HG03520 (cell line): ENCODE measurements at regions not wholly inside any gene's neighbourhood (a gene's known extent, or its start where the extent isn't known, plus 50 kb on each side); places are given as distances from the start of the nearest gene placed in this dataset.
"Not testable (repeated sequence)": the region's sequence is repeated elsewhere in the genome, so short reads cannot be mapped to it uniquely, and the experiment has no call there.

Experiments used
- ATAC-seq: cut with Tn5 transposase; IDR thresholded peaks from one replicate; pipeline ENCODE4 v1.9.1; 2021; ENCODE audit warnings: mild to moderate bottlenecking, moderate library complexity; ENCODE audit not compliant: unreplicated experiment

DNA sequence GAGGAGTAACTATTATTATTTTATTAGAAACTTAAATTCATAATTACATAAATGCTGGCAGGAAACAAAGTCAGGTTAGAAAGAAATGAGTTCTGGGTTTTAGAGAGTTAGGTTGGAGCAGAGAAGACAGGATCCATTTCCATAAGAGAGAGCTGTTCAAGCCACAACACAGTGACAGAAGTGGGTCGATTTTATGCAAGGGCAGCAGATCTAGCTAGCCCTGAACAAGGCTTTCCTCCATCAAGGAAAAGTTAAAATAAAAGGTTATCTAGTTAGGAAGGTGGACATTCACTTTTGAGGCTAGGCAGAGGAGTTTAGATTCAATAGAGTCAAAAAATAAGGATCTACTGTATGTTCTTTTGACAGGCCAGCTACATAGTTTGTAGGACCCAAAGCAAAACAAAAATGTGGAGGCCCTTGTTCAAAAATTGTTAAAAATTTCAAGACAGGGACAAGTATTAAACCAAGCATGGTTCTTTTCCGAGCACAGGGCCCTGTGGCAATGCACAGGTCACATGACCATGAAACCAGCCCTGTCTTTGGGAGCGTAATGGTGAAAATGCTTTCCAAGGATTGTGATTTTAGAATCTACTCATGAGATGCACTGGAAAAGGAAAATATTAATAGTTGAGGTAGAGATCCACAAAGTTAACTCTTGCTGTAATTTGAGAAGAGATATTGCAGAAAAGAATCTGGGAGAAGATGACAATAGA, 91.2 kb upstream of the CREB1 start:
- no peak for ATAC-seq

DNA sequence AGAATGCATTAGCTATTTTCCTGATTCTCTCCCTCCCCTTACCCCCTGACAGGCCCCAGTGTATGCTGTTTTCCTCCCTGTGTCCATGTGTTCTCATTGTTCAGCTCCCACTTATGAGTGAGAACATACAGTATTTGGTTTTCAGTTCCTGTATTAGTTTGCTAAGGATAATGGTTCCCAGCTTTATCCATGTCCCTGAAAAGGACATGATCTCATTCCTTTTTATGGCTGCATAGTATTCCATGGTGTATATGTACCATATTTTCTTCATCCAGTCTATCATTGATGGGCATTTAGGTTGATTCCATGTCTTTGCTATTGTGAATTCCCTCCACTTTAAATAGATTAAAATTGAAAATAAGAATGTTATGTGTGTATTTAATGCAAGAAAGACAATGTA, 89.9 kb upstream of the CREB1 start:
- ATAC-seq, result not testable (repeated sequence)

DNA sequence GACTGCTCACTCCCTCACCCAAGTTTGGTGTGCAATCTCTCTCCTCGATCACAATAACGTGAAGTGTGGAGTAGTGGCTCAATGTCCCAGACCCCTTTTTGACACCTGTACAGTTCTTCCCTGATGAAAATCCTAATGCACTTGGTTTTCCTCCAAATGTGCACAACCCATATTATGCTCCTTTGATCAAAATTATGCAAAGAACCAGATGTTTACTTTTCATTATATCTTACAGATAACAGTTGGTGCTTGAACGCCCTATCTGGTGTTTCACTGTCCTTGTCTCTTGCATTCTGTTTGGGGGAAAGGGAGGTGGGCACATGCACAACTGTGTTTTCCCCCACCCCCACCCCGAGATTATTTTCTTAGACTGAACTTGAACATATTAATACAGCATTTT, 85.0 kb upstream of the CREB1 start:
- no peak for ATAC-seq

- no peak for ATAC-seq
Observed at GRCh38 chr2:207446653-207447052, 83.1 kb upstream of the CREB1 start.

- no peak for ATAC-seq
Observed at GRCh38 chr2:207448006-207448405, 81.8 kb upstream of the CREB1 start.

GRCh38 chr2:207449642-207450165, 80.1 kb upstream of the CREB1 start:
- ATAC-seq, result no peak

DNA sequence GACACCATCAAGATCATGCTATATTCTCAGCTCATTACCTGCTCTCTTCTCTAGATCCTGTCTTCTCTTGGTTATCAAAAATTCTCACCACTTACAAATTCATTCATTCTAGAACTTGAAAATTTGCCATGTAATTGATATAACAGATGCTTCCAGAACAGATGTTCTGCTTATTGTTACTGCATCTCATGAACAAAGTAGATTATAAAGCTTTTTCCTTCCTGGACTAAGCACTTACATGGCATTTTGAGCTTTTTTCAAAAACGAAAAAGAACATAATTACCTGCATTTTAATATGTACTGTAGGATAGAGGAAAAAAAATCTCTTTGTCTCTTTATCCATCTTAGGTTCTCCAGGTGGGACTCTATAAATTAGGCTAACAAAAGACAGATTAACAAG, 79.6 kb upstream of the CREB1 start:
- ATAC-seq, result no peak

- no peak for ATAC-seq
Observed at GRCh38 chr2:207458582-207458981, 71.2 kb upstream of the CREB1 start.

- peak; percentile 64 for ATAC-seq
Observed at GRCh38 chr2:207459990-207460757, 69.6 kb upstream of the CREB1 start.

GRCh38 chr2:207463433-207463832, 66.3 kb upstream of the CREB1 start:
- ATAC-seq, result no peak

DNA sequence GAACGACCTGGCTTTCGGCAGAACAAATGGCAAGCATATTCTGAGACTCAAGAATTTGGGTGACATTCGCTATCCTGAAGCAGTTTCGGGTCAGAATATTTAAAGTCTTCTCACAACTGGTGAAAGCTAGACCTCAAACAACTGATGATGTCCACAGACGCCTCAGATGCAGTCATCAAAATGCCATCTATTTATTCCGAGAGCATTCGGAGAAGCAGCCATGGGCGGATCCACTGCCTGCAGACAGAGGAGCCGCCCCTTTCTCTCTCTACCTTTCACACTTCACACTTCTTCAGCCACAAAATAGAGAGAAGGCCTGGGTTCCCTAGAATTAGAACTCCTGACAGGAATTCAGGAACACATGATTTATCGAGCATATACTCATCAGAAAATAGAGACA, 65.8 kb upstream of the CREB1 start:
- no peak for ATAC-seq

DNA sequence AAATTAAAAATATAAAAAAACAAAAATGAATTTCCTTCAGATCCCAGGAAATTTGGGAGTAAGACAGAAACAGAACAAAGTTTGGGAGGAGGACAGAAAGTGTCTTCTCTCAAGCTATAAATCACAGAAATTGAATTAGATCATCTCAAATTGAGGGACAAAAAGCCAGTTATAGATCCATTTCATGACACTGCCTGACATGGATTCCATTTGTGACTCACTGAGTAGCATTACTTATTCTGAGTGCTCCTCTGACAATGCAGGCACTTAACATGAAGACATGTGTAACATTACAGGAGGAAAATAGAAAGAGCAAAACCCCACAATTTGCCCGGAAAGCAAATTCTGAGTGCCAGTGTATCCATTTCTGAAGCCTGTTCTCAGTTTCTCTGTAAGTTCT, 63.9 kb upstream of the CREB1 start:
- ATAC-seq, result no peak

GRCh38 chr2:207467716-207468347, 61.9 kb upstream of the CREB1 start:
- ATAC-seq, result peak; percentile 64

DNA sequence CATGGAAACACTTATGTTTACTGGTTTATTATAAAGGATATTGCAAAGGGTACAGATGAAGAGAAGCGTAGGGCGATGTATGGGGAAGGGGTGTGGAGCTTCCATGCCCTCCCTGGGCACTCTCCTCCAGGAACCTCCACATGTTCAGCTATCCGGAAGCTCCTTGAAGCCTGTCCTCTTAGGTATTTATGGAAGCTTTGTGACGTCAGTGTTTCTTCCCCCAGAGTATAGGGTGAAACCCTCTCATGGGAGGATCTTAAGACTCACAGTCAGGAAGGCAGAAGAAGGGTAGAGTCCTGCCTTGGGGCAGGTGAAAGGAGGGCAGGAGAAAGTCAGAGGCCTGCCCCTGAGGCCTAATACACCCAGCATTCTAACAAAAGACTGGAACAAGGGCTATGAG, 61.3 kb upstream of the CREB1 start:
- no peak for ATAC-seq

GRCh38 chr2:207469451-207469850, 60.3 kb upstream of the CREB1 start:
- ATAC-seq, result no peak

GRCh38 chr2:207469943-207470729, 59.6 kb upstream of the CREB1 start:
- ATAC-seq, result no peak

- ATAC-seq, result no peak
Observed at GRCh38 chr2:207471261-207471660, 58.5 kb upstream of the CREB1 start.

GRCh38 chr2:207472343-207473048, 57.3 kb upstream of the CREB1 start:
- ATAC-seq, result no peak

DNA sequence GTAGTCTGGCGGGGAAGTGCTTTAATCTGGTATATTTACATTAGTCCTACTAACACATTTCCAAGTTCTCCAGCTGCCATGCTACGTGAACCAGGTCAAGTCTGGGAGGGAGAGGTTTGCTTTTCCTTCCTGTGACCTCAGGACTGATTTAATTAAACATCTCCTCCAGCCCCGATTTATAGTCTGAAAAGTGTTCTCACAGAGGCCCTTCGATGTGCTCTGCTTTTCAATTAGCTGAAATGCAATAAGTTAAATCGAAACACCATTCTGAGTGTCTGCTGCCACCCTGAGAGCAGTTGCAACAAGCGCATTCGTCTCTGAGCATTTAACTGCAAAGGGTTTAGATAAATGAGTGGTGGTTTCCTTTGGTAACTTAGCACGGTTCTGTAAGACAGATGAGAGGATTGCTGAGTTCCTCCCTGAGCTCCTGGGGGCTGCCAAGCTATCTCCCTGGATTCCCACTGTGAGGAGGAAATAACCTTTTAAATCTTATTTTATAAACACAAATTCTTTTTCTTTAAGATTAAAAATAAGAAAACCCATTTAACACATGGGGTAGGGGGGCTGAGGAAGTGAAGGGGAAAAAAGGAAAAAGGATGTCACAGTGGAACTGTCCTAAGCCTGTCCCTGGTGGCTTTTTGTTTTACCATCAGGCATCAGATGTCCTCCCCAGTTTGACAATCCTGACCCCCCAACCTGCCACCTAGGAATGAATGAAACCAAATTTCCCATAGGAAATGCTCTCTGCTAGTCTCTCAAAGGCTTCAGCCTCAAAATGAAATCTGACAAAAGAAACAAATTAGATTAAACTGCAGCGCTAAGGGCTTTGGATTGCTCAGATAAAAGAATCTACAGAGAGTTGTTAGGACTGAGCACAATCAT, 56.5 kb upstream of the CREB1 start:
- ATAC-seq, result peak; percentile 53

DNA sequence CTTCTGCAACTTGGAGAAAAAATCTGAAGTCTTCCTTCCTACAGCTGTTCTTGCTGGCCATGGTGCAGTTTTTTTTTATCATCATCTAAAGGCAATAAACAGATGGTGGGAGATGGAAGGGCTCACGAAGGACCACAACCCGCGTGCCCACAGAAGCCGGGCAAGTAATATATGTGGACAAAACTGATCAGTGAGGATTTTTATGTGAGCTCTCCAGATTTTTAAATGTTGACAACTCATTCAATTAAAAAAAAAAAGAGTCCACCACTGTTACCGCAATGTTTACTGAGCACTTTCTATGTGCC, 55.9 kb upstream of the CREB1 start:
- ATAC-seq, result no peak
